ENCODE measurements at regions not wholly inside any gene's neighbourhood (a gene's known extent, or its start where the extent isn't known, plus 50 kb on each side); places are given as distances from the start of the nearest gene placed in this dataset.
"Not testable (repeated sequence)": the region's sequence is repeated elsewhere in the genome, so short reads cannot be mapped to it uniquely, and the experiment has no call there.

GRCh38 chr2:226184540-226184939 is 615.1 kb downstream of the IRS1 start:
- ATAC-seq (no peak), DNase-seq (no peak)
- intact Hi-C loops (cut with DNase I, micrococcal nuclease), result no loop called here

GRCh38 chr2:226183550-226183949 is 616.1 kb downstream of the IRS1 start:
- ATAC-seq (no peak), DNase-seq (no peak)
- intact Hi-C loops (cut with DNase I, micrococcal nuclease), result no loop called here

GRCh38 chr2:226183033-226183432 is 616.6 kb downstream of the IRS1 start:
- intact Hi-C loops (cut with DNase I, micrococcal nuclease), result no loop called here
- no peak for ATAC-seq
- DNase-seq, result no peak

GRCh38 chr2:226181909-226182308 is 617.7 kb downstream of the IRS1 start:
- no peak for ATAC-seq
- DNase-seq, result no peak
- intact Hi-C loops (cut with DNase I, micrococcal nuclease), result no loop called here

GRCh38 chr2:226180281-226180884 is 619.2 kb downstream of the IRS1 start:
- DNase-seq, result no peak
- ATAC-seq, result no peak
- intact Hi-C loops (cut with DNase I, micrococcal nuclease), result no loop called here

GRCh38 chr2:226179010-226179409 is 620.6 kb downstream of the IRS1 start:
- no peak for ATAC-seq
- intact Hi-C loops (cut with DNase I, micrococcal nuclease), result no loop called here

GRCh38 chr2:226176283-226176984 is 623.2 kb downstream of the IRS1 start:
- ATAC-seq, result no peak
- DNase-seq, result no peak
- intact Hi-C loops (cut with DNase I, micrococcal nuclease), result no loop called here

More at GRCh38 chr2:226179010-226179409, 620.6 kb downstream of the IRS1 start:
- no peak for DNase-seq

GRCh38 chr2:226174390-226174789 is 625.2 kb downstream of the IRS1 start:
- no peak for ATAC-seq
- intact Hi-C loops (cut with DNase I, micrococcal nuclease), result no loop called here
- DNase-seq, result no peak

- DNase-seq, result no peak
- intact Hi-C loops (cut with DNase I, micrococcal nuclease), result no loop called here
- no peak for ATAC-seq
Measured at GRCh38 chr2:226172939-226173338, 626.7 kb downstream of the IRS1 start.

- ATAC-seq (no peak), DNase-seq (no peak)
- intact Hi-C loops (cut with DNase I, micrococcal nuclease), result no loop called here
Measured at GRCh38 chr2:226172309-226172708, 627.3 kb downstream of the IRS1 start.

- no peak for DNase-seq
- intact Hi-C loops (cut with DNase I, micrococcal nuclease), result no loop called here
- no peak for ATAC-seq
Measured at GRCh38 chr2:226169751-226170581, 629.7 kb downstream of the IRS1 start.

GRCh38 chr2:226168496-226169160 is 631.0 kb downstream of the IRS1 start:
- DNase-seq (no peak), ATAC-seq (no peak)

GRCh38 chr2:226164512-226164911 is 635.1 kb downstream of the IRS1 start:
- intact Hi-C loops (cut with DNase I, micrococcal nuclease), result no loop called here
- ATAC-seq (no peak), DNase-seq (no peak)

More at GRCh38 chr2:226168496-226169160, 631.0 kb downstream of the IRS1 start:
- intact Hi-C loops (cut with DNase I, micrococcal nuclease), result no loop called here

- intact Hi-C loops (cut with DNase I, micrococcal nuclease); DNase-seq; ATAC-seq: not testable (repeated sequence)
Measured at GRCh38 chr2:226160617-226161016, 639.0 kb downstream of the IRS1 start.

GRCh38 chr2:226159875-226160479 is 639.6 kb downstream of the IRS1 start:
- intact Hi-C loops (cut with DNase I, micrococcal nuclease), result no loop called here
- DNase-seq (no peak), ATAC-seq (no peak)

- ATAC-seq, result no peak
- intact Hi-C loops (cut with DNase I, micrococcal nuclease), result no loop called here
Measured at GRCh38 chr2:226158940-226159339, 640.7 kb downstream of the IRS1 start.

GRCh38 chr2:226158229-226158628 is 641.4 kb downstream of the IRS1 start:
- ATAC-seq, result no peak
- intact Hi-C loops (cut with DNase I, micrococcal nuclease), result no loop called here
- no peak for DNase-seq

More at GRCh38 chr2:226158940-226159339, 640.7 kb downstream of the IRS1 start:
- DNase-seq, result no peak

- no peak for DNase-seq
- intact Hi-C loops (cut with DNase I, micrococcal nuclease), result no loop called here
- ATAC-seq, result no peak
Measured at GRCh38 chr2:226155093-226155875, 644.3 kb downstream of the IRS1 start.

All from left colon (tissue), 2 donors.